ENCODE measurements at regions not wholly inside any gene's neighbourhood (a gene's known extent, or its start where the extent isn't known, plus 50 kb on each side); places are given as distances from the start of the nearest gene placed in this dataset.
"Not testable (repeated sequence)": the region's sequence is repeated elsewhere in the genome, so short reads cannot be mapped to it uniquely, and the experiment has no call there.

DNA sequence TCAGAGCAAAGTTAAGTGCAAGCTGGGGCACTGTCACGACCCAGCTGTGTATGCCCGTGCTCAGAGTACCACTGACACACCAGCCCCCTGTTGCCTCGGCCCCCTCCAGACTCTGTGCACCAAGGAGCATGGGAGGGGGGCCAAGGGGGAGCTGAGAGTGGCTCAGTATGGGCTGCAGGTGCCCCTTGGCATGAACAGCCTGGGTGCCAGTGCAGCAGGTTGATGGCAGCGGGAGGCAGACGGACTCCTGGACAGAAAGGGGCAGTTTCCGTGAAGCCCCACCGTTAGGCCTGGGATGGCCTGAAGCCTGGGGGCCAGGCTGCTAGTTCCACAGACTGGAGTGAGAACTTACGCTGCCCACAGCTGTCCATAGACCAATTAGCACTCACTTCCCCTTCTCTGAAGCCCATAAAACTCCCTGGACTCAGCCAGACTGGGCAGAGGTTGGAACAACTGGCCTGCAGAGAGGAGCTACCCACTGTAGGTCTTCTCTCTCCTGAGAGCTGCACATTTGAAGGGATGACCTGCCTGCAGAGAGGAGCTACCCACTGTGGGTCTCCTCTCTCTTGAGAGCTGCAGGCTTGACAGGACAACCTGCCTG, 182.8 kb downstream of the DEPDC1B start:
- no peak for DNase-seq
- ATAC-seq: no peak

DNA sequence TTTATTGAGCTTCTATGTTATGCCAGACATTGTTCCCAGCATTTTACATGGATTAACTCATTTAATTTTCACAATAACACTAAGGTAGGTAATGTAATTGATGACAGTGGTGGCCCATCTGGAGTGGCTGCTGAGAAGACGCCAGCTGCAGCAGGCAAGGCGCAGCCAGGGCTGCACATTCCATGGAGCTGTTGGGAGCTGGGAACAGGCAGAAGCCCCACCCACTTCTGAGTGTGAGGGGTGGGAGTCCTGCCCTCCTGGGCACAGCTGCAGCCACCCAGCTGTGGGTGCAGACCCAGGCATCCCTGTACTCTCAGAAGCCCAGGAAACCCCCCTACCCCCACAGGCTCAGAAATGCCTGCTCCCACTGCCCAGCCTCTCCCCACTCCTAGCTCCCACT, 183.3 kb downstream of the DEPDC1B start:
- no peak for DNase-seq
- no peak for ATAC-seq

DNA sequence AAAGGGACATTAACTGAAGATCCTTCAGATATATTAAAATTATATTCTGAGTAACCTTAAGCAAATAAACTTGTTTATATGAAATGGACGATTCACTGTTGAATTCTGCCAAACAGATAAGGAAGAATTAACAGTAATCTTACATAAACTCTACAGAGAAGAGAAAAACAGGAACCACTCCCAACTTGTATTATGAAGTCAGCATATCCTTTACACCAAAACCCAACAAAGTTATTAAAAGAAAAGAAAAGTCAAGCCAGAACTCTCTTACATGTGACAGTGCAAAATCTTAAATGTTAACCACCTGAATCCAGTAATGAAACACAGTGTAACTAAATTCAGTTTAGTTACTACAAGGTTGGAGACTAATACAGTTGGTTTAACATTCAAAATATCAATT, 185.8 kb downstream of the DEPDC1B start:
- no peak for ATAC-seq
- DNase-seq: no peak

DNA sequence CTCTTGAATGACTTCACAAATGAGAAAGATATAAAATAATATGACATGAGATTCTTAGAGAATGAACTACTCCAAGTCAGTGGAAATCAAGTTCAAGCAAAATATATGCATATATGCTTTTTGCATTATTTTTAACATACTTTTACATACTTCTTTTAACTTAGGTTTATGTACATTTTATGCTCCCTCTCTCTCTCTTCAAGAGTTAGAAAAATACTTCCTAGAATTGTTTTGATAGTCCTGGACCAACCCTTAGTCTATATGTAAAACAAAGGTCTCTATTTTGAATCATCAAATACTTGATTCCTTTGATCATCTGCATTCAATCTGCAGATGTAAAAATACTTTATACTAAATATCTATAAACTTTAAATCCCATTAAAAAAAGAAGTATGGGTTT, 187.8 kb downstream of the DEPDC1B start:
- no peak for DNase-seq
- no peak for ATAC-seq

DNA sequence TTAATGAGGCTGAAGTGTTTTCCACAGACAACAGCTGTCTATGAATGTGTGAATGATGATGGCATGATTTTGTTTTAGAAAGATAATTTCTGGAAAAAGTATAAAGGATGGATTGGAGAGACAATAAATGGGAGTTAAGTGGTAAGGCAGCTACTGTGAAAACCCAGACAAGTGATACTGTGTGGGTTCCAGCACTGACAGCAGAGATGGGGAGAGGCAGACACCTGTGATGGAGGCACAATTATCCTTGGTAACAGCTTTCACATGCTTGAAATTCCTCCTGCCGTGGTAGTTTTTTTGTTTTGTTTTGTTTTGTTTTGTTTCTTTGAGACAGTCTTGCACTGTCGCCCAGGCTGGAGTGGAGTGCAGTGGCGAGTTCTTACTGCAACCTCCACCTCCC, 189.3 kb downstream of the DEPDC1B start:
- DNase-seq: no peak
- ATAC-seq: no peak

DNA sequence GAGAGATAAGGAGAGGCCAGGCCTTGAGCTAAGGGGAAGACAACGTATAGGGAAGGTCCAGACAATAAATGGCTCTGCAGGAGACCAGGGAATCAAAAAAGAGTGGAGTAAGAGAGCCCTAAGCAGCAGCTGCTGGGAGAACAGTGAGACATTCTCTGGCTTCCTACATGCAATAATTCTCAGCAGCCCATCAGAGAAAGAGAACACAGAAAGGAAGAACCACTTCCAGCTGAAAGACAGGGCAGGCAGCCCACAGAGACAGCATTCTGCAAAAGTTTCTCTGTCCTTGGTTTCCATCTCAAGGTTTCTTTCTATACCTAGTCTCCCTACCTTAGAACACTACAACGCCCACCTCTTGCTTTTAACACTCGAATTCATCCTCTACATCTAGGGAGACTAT, 189.9 kb downstream of the DEPDC1B start:
- ATAC-seq (no peak), DNase-seq (no peak)

DNA sequence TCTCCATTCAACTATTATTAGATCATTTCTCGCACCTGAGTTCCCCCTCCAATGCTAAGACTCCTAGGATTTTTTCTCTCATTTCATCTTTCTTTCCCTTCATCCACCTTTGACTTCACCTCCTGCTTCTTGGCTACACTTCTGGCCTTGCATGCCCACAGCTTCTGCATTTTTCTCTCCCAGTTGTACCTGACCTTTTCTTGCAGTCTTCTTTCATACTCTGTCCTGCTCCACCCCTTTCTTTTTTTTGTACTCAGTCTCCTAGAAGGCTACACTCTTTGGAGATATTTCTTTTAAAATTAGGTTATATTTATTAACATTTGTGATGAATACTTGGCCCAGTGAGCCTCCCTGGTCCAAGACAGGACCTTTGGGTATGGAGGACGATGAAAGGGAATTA, 190.4 kb downstream of the DEPDC1B start:
- ATAC-seq: no peak

DNA sequence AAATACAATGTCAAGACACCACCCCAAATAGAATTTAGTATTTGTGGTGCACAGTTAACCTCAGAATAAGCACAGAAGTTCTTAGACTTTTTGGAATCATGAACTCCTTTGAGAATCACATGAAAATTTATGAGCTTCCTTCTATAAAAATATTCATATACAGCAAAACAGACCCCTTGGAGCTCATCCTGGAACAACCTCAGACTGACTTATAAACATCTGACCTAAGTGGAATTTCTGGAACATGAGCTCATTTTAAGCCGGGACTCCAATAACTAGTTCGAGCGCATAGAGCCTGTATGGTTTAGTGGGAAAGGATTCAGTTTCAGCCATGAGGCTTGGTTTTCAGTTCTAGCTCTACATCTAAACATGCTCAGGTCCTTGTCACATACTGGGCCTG, 192.3 kb downstream of the DEPDC1B start:
- ATAC-seq (no peak), DNase-seq (no peak)

More for the DNA sequence above, 190.4 kb downstream of the DEPDC1B start:
- DNase-seq: no peak

DNA sequence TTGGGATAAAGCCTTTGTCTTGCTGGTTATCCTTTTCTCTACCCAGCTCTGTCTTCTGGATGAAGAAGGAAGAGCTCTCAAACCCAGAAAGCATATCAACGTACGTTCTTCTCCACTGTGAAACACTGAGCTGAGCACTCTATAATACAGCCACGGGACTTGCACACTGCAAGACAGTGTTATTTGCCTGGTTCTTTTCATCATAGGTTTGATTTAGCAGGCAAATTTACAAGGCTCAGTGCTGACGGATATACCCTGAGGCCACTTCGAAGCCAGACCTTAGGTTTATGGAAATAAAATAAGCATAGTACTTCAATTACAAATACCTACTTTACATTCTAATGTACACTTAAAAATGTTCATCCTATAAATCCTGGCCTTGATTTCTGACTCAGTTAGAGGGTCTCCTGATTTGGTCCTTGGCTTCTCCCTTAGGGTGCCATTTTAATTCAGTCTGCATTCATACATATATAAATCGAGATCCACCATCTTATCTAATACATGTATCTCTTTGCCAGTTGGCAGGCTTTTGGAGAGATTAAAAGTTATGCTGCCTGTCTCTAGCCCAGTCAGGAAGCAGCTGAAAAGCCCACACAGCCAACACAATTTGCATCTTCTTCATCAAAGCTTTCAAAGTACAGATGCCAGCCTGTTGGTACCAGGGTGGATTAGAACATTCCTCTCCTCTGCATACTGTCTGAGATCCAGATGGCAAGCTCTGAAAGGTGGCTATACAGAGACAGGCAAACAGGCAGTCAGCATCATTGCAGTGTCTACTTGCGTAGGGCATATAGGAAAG, 194.4 kb downstream of the DEPDC1B start:
- no peak for ATAC-seq
- DNase-seq: no peak

DNA sequence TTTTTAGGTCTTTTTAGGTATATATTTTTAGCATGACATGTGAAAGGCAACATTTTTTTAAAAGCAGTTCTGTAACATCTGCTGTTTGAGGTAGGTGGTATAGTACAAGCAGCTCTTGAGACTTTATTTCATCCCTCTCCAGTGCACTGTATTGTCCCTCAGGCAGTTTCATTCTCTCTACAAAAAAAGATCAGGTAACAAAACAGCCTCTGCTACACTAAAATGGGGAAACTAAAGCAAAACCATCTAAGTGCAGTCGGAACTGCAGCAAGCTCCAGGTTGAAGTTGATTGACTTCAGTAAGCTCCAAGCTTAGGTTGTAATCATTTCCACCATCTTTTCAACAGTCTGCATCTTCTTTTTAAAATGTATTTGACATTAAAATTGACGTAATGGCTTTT, 195.6 kb downstream of the DEPDC1B start:
- ATAC-seq: no peak
- no peak for DNase-seq

DNA sequence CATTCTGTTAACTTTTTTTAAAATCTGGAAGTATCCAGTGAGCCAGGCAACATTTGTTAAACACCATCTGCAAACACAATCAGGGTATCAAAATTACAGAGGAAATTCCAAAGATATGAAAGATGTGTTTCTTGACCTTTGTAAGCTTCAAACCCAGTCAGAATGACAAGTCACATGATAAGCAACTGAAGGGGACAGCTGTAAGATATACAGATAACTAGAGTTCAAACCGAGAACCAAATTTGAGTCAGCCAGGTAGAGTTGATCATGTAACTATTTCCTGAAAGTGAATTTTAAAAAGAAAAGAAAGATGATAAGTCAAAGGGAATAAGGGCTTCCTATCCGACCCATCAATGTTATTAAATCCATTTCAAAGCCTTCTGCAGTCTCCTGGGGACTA, 196.2 kb downstream of the DEPDC1B start:
- no peak for DNase-seq
- ATAC-seq: no peak

DNA sequence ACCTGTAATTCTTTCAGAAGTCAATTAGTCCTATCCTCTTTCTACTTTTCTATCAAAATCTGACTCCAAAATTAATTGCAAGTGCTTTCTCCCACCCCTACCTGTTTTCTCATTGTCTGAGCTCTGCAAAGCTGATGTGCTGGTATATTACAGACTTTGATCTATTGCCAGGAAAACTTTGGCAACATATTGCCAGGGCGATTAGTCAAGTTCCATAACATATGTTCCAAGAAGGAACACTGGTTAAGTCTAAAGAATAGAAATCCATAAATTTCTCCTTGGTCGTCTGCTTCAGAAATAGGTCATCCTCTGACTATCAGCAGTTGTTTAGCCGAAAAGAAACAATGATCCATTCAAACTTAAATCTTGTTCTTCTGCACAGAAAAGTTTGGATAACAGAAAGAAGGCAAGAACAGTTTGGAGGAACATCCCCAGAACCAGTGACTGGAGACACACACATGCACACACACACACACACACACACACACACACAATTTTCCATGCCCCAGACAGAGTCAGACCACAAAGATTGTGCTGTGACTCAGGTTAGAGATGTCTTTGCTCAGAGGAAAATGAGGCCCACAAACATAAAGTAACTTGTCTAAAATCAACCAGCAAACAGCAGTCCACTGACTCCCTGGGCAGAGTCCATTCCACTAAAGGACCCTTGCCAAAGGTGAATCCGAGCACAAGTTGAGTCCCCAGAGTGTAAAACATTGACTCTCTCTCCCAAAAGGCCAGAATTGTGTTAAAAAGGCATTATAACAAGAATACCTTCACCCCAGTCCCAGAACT, 202.1 kb downstream of the DEPDC1B start:
- no peak for ATAC-seq
- DNase-seq: no peak

DNA sequence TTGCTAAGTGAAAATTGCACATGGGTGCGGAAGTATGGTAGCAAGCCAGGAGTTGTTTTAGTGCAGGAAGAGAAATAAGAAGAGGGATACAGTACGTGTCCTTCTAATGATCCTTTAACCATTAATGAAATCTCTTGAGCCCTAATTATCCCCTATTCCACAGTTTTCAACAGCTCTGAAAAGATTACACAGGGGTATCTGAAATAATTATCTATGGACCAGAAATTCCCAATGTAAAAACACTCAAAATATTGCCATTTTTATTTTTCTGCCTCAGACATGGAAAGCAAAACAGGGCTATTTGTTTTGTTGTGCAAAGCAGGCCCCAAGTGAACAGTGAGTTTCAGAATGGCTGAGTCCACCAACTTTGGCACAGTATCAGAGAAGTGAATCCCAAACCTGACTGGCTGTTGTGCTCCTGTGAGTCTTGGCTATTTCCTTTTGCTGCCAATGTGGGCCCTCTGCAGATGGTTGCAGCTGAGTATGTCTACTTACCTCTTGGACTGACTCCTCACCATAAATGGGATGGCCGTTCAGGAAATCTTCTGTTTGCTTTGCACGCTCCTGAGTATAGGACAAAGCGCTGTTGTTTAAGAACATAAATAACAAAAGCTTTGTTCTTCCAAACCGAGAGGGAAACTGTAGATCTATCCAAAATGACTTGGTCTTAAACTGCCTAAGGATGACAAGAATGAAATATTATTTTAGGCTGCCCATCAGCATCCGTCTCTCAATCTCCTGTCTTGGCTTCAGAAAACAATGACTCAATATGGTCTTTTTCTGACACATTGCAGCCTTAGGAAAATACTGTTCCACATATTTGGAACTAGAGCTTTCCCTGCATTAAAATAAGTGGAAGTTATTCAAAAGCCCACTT, 204.1 kb downstream of the DEPDC1B start:
- ATAC-seq: no peak

DNA sequence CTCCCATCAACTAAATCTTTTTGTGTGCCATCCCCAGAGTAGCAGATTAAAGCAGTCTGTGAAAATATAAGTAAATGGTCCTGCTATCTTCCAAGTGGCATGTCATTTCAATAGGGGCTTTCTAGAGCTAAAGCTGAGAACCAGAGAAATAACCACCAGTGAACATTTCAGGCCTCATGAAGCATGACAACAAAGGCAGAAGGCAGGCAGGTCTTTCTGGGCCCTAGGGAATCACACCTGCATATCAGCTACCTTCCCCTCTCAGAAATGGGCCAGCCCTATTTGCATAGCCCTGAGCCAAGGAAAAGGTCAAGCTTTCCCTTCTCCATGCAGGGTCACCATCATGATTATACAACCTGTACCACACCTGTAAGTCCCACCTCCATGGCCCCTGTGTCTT, 205.3 kb downstream of the DEPDC1B start:
- ATAC-seq: no peak

More for the DNA sequence above, 204.1 kb downstream of the DEPDC1B start:
- DNase-seq: no peak

DNA sequence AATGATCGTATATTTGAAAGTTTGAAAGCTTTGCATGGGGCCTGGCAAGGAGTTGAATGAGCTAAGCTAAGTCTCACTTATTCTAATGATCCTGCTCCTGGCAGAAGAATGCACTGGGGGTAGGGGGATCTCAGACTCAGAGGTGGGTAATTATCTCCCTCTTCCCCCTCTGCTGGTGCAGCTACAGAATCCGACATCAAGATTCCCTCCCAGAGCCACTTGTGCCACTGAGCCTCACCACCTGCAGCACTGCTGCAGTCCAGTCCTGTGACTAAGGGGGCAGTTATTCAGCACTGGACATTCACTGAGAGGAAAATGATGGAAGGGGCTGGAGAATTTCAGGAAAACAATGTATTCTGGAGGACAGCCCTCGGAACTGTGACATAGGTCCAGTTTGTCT, 205.8 kb downstream of the DEPDC1B start:
- DNase-seq: no peak
- no peak for ATAC-seq

More for the DNA sequence above, 205.3 kb downstream of the DEPDC1B start:
- DNase-seq: no peak

DNA sequence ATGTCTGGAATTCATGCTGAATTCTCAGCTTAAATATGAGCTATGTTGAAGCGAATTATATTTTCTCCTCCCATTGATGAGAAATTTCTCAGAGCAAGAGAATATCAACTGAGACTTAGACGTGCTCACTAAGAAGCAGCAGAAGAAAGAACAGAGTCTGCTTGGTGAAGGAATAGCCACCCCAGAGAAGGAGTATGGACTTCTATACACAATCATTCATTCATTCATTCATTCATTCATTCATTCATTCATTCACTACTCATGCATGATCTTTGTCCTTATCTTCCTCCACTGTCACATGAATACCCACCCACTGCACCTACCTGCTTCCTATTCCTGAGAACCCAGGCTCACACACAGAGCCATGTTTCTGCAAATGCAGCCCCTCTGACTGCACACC, 206.6 kb downstream of the DEPDC1B start:
- DNase-seq (no peak), ATAC-seq (no peak)

DNA sequence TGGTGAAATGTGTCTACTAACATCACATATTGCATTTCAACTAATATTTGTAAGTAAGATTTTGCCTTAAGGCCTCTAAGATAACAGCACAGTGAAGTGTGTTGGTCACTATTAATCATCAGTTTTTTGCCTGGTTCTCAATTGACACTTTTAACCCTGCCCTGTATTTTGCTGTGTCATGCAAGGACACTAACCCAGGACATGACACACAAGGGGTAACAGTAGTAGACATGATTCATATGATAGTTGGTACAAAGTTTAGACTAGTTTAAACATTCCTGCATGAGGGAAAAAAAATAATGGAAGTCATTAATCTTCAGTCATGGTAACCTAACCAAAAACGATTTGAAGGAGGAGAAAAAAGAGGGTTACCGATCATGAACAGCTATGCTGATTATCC, 207.0 kb downstream of the DEPDC1B start:
- no peak for ATAC-seq
- no peak for DNase-seq

DNA sequence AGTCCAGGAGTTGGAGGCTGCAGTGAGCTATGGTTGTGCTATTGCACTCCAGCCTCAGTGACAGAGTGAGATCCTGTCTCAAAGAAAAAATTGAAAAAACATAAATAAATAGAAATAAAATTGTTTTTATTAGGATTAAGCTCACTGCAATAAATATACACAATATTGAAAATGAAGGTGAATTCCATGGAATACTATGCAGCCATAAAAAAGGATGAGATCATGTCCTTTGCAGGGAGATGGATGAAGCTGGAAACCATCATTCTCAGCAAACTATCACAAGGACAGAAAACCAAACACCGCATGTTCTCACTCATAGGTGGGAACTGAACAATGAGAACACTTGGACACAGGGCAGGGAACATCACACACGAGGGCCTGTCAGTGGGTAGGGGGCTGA, 207.6 kb downstream of the DEPDC1B start:
- not testable (repeated sequence) for DNase-seq, ATAC-seq

DNA sequence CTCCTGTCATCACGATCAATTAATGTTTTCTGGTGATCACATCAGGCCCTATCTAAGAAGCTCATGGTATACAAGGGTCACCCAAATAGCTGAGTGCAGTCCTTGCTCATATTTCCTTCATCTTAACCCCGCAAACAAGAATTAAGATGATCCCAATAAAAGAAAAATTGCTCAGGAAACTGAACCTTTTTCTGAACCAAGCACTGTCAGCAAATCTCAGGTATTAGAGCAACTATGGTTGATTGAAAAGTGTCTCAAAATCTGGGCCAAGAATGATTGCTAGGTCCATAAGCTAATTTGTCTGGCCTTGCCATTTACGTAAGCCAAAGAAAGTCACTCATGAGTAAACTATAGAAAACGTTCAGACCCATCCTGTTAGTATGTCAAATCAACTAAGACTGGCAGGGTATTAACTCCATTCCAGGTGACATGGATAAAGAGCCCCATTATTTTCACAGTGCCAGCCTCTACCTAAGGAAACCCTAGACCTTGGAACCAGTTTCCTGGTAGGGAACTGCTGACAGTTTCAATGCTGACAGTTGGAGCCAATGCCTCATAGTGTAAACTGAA, 209.3 kb downstream of the DEPDC1B start:
- no peak for ATAC-seq
- DNase-seq: no peak

DNA sequence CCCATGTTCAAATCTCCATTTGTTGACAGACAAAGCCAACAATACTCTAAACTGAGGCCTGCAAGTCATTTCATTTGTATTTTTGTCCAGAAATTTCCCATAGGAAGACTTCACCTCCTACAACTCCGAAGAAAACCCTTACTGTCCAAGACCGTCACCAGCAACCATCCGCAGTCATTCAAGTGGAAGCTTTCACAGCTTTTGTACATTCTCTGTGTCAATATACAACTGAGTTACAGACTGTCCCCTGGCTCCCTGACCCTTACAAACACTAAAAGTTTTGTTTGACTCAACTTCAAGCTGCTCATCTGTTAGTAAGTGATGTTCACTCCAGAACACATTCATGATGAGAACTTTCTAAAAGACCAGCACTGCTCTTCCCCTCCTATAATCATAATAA, 210.1 kb downstream of the DEPDC1B start:
- ATAC-seq: no peak
- DNase-seq: no peak

DNA sequence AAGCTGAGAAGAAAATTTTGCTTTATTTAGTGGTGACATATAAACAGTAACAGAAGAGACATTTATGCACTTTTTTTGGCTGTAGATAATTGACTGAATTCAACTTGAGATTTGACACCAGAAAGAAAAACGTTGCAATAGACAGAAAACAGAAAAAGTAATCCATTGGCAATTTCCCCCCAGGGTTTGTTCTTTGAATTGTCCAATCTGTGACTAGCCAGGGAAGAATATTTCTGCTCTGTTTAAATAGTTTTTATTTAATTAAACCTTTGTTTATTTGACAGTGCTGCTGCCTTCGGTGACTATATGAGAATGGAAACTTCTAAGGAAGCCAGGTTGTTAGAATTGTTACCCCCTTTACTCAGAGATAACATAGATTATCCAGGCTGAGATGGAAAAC, 210.6 kb downstream of the DEPDC1B start:
- ATAC-seq: no peak
- no peak for DNase-seq

All from stimulated activated naive CD8-positive, alpha-beta T cell treated with anti-CD3 and anti-CD28 coated beads, Interleukin-15, Interleukin-2, amounts not matched to agents 100 U/mL and 50 U/mL, for 24 hours (primary cell).